OCI-LY1 (cell line): ENCODE measurements at regions not wholly inside any gene's neighbourhood (a gene's known extent, or its start where the extent isn't known, plus 50 kb on each side); places are given as distances from the start of the nearest gene placed in this dataset.

ENCODE experiments used
- H2AFZ ChIP-seq: fragments of 200-600 bp; sonication (generic), shearing (Covaris generic); 2 replicates; pipeline ENCODE4 v1.6.0; 2014; ENCODE audit warnings: antibody characterized with exemption, mild to moderate bottlenecking, low read length
- H3F3A ChIP-seq: fragments of 200-600 bp; sonication (generic), shearing (Covaris generic); 2 replicates; pipeline ENCODE4 v1.6.0; 2014; ENCODE audit warnings: mild to moderate bottlenecking, antibody characterized with exemption, low read length, moderate library complexity; ENCODE audit not compliant: insufficient read depth
- H3K27ac ChIP-seq: fragments of 200-600 bp; sonication (generic); 2 replicates; pipeline ENCODE4 v1.5.1; 2014; ENCODE audit warnings: low read length, mixed run types, mild to moderate bottlenecking, low read depth; ENCODE audit not compliant: poor library complexity, severe bottlenecking
- H3K27me3 ChIP-seq: fragments of 200-600 bp; sonication (generic); 2 replicates; pipeline ENCODE4 v1.6.0; 2014; ENCODE audit warnings: antibody characterized with exemption, mild to moderate bottlenecking, low read length, moderate library complexity; ENCODE audit not compliant: insufficient read depth
- H3K36me3 ChIP-seq: fragments of 200-600 bp; sonication (generic); 2 replicates; pipeline ENCODE4 v1.6.1; 2014; ENCODE audit warnings: mild to moderate bottlenecking, antibody characterized with exemption, low read length, moderate library complexity, mixed read lengths; ENCODE audit not compliant: insufficient read depth
- H3K4me1 ChIP-seq: fragments of 200-600 bp; sonication (generic); 2 replicates; pipeline ENCODE4 v1.5.1; 2014; ENCODE audit warnings: mild to moderate bottlenecking, low read length, moderate library complexity; ENCODE audit not compliant: insufficient read depth, severe bottlenecking
- H3K4me2 ChIP-seq: fragments of 200-600 bp; sonication (generic), shearing (Covaris generic); 2 replicates; pipeline ENCODE4 v1.6.1; 2014; ENCODE audit warnings: low read length
- H3K4me3 ChIP-seq: fragments of 200-600 bp; sonication (generic); 2 replicates; pipeline ENCODE4 v1.5.1; 2014; ENCODE audit warnings: low read length, low read depth, mild to moderate bottlenecking, mixed read lengths; ENCODE audit not compliant: poor library complexity, severe bottlenecking
- H3K79me2 ChIP-seq: fragments of 200-600 bp; shearing (Covaris generic); 2 replicates; pipeline ENCODE4 v1.6.1; 2016; ENCODE audit warnings: mixed run types, low read length, mixed read lengths; ENCODE audit not compliant: insufficient read depth
- H3K9ac ChIP-seq: fragments of 200-600 bp; sonication (generic), shearing (Covaris generic); 2 replicates; pipeline ENCODE4 v1.6.1; 2014; ENCODE audit warnings: mild to moderate bottlenecking, low read length, mixed read lengths
- H3K9me2 ChIP-seq: fragments of 200-600 bp; sonication (generic), shearing (Covaris generic); 2 replicates; pipeline ENCODE4 v1.6.1; 2014; ENCODE audit warnings: low read depth, mild to moderate bottlenecking, low read length, mixed read lengths
- H3K9me3 ChIP-seq: fragments of 200-600 bp; shearing (Covaris generic); 2 replicates; pipeline ENCODE4 v1.6.1; 2014; ENCODE audit warnings: low read length, mixed read lengths
- H4K20me1 ChIP-seq: fragments of 200-600 bp; sonication (generic), shearing (Covaris generic); 2 replicates; pipeline ENCODE4 v1.6.0; 2016; ENCODE audit warnings: mild to moderate bottlenecking, low read length; ENCODE audit not compliant: insufficient read depth
- CTCF ChIP-seq: fragments of 200-600 bp; sonication (generic), shearing (Covaris generic); IDR thresholded peaks from 2 replicates; pipeline ENCODE4 v1.5.1; 2017; ENCODE audit warnings: mild to moderate bottlenecking, antibody characterized with exemption, low read length, moderate library complexity, mixed read lengths
- EZH2 ChIP-seq: fragments of 200-600 bp; sonication (generic), shearing (Covaris generic); IDR thresholded peaks from 2 replicates; pipeline ENCODE4 v1.8.0; 2017; ENCODE audit warnings: borderline replicate concordance, mixed run types, mild to moderate bottlenecking, antibody characterized with exemption, low read length, moderate library complexity, mixed read lengths

GRCh38 chr13:44171156-44171555 lies 202.5 kb upstream of the SERP2 start:
- Histone ChIP-seq H4K20me1 (no peaks in the 10 kb centered on the region), H3K9ac (no peak overlapping the region), H3K79me2 (no peaks in the 10 kb centered on the region), H3K9me3 (no peaks in the 10 kb centered on the region), H3K4me3 (no peak overlapping the region), H3K36me3 (no peaks in the 10 kb centered on the region), H3K27ac (no peak overlapping the region), H2AFZ (no peak overlapping the region), H3K4me1 (no peaks in the 10 kb centered on the region), H3K4me2 (no peak overlapping the region), H3K27me3 (no peaks in the 10 kb centered on the region), H3K9me2 (no peaks in the 10 kb centered on the region), H3F3A (no peaks in the 10 kb centered on the region)
- TF ChIP-seq CTCF (no peak), EZH2 (no peak)

DNA sequence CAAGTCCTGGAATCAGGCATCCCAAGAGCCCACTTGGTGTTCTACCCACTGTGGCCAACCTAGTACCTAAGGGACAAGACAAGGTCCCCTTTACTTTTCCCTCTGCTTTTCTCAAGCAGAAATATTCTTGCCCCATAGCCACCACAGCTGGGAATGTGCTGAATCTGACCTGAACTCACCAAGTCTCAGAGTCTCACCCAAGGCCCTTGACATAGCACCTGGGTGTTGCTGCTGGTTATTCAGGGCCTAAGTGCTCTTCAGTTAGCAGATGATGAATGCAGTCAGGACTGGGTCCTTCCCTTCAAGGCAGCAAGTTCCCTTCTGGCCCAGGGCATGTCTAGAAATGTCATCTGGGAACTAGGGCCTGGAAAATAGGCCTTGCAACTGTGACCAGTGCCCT lies 201.8 kb upstream of the SERP2 start:
- no peaks in the 10 kb centered on the region for H4K20me1 ChIP-seq
- H3F3A ChIP-seq: no peaks in the 10 kb centered on the region
- no peaks in the 10 kb centered on the region for H3K27me3 ChIP-seq
- no peaks in the 10 kb centered on the region for H3K36me3 ChIP-seq
- no peaks in the 10 kb centered on the region for H3K9me2 ChIP-seq
- H3K79me2 ChIP-seq: no peaks in the 10 kb centered on the region
- no peak overlapping the region for H2AFZ ChIP-seq
- H3K4me3 ChIP-seq: no peak overlapping the region
- no peak overlapping the region for H3K4me2 ChIP-seq
- H3K27ac ChIP-seq: no peak overlapping the region
- H3K9ac ChIP-seq: no peak overlapping the region
- H3K4me1 ChIP-seq: no peaks in the 10 kb centered on the region
- no peak for TF ChIP-seq CTCF
- TF ChIP-seq EZH2: no peak
- no peaks in the 10 kb centered on the region for H3K9me3 ChIP-seq

DNA sequence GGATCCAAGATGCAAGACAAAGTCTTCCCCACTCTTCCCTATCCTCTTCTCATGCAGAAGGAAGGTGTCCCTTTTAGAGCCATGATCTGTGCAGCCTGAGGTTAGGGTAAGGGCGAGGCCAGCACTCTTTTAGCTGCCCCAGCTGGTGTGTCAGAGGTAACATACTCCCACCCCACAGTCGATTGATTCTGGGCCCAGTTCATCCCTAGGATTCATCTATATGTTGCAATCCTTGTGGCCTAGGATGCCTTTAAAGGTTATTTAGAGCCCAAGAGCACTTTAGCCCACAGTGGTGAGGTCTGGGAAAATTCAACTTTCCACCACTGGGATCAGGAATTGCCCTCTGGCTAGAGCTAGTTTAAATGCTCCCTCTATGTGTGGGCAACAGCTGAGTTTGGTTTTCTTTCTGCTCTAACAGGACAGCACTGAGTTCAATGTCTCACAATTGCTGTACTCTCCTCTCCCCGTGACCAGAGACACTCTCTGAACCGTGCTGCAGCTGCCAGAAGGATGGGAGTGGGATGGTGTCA lies 201.3 kb upstream of the SERP2 start:
- Histone ChIP-seq H2AFZ (no peak overlapping the region), H4K20me1 (no peaks in the 10 kb centered on the region), H3K79me2 (no peaks in the 10 kb centered on the region), H3K4me3 (no peak overlapping the region), H3K36me3 (no peaks in the 10 kb centered on the region), H3K9ac (no peak overlapping the region), H3K27ac (no peak overlapping the region), H3K9me2 (no peaks in the 10 kb centered on the region), H3K4me1 (no peaks in the 10 kb centered on the region), H3K4me2 (no peak overlapping the region), H3F3A (no peaks in the 10 kb centered on the region), H3K9me3 (no peaks in the 10 kb centered on the region), H3K27me3 (no peaks in the 10 kb centered on the region)
- no peak for TF ChIP-seq EZH2
- TF ChIP-seq CTCF: no peak
